ENCODE measurements at regions not wholly inside any gene's neighbourhood (a gene's known extent, or its start where the extent isn't known, plus 50 kb on each side); places are given as distances from the start of the nearest gene placed in this dataset.

DNA sequence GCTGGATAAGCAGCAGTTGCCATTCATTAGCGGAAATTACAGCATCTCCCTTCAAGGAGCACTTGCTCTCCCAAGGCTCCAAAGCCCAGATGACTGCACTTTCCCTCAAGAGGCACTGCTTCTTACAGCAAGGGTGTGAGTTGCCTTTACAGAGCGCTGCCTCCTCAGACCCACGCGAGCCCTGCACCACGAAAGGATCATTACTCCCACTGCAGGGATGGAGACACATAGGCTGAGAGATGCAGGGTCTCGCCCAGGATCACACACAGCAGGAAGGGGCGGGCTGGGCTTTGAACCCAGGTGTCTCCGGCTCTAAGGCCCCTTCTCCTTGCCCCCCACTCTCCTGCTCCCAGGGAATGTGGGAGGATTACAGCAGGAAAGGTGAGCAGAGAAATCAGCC is 405.5 kb downstream of the MATN1 start:
- H3K27ac ChIP-seq (ENCODE audit: low read depth in 1 of 2, low read length in 1 of 2), result no peak overlapping the region
- no peaks in the 10 kb centered on the region for H3K9me3 ChIP-seq (ENCODE audit: control insufficient read depth in 2 of 2, insufficient read depth in 1 of 2, low read length in 1 of 2)
- H3K27me3 ChIP-seq (ENCODE audit: control insufficient read depth in 2 of 2, insufficient read depth in 1 of 2, low read length in 1 of 2), result no peaks in the 10 kb centered on the region
- no peaks in the 10 kb centered on the region for H3K4me1 ChIP-seq (ENCODE audit: control insufficient read depth in 2 of 2, insufficient read depth in 2 of 2, low read length in 2 of 2)
- 81% methylated on average over 8 of the region's 8 CpGs for WGBS
- DNase-seq (ENCODE audit: low read depth in 6 of 9, low spot score in 9 of 9), result no peak
- H3K4me3 ChIP-seq (ENCODE audit: low read length in 2 of 2), result no peak overlapping the region
- H3K36me3 ChIP-seq (ENCODE audit: control insufficient read depth in 2 of 2, insufficient read depth in 2 of 2, low read length in 1 of 2), result no peaks in the 10 kb centered on the region

DNA sequence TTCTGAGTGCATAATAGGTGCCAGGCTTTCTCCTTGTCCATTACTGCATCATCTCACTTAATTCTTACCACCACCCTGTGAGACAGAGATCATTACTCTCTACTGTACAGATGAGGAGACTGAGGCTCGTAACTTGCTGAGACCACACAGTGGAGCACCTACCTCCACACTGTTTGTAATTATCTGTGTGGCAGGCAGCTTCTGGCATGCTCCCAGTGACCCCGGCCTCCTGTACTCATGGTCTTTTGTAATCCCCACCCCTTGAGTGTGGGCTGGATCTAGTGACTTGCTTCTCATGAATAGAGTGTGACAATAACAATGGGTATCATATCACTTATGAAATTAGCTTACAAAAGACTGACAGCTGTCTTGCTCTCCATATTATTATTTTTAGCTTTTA is 407.3 kb downstream of the MATN1 start:
- Histone ChIP-seq H3K4me1 (ENCODE audit: control insufficient read depth in 2 of 2, insufficient read depth in 2 of 2, low read length in 2 of 2) (no peaks in the 10 kb centered on the region), H3K9me3 (ENCODE audit: control insufficient read depth in 2 of 2, insufficient read depth in 1 of 2, low read length in 1 of 2) (no peaks in the 10 kb centered on the region), H3K27me3 (ENCODE audit: control insufficient read depth in 2 of 2, insufficient read depth in 1 of 2, low read length in 1 of 2) (no peaks in the 10 kb centered on the region), H3K4me3 (ENCODE audit: low read length in 2 of 2) (no peak overlapping the region), H3K36me3 (ENCODE audit: control insufficient read depth in 2 of 2, insufficient read depth in 2 of 2, low read length in 1 of 2) (no peaks in the 10 kb centered on the region), H3K27ac (ENCODE audit: low read depth in 1 of 2, low read length in 1 of 2) (no peak overlapping the region)
- DNase-seq (ENCODE audit: low read depth in 6 of 9, low spot score in 9 of 9), result no peak
- 87% methylated on average over 2 of the region's 2 CpGs for WGBS

DNA sequence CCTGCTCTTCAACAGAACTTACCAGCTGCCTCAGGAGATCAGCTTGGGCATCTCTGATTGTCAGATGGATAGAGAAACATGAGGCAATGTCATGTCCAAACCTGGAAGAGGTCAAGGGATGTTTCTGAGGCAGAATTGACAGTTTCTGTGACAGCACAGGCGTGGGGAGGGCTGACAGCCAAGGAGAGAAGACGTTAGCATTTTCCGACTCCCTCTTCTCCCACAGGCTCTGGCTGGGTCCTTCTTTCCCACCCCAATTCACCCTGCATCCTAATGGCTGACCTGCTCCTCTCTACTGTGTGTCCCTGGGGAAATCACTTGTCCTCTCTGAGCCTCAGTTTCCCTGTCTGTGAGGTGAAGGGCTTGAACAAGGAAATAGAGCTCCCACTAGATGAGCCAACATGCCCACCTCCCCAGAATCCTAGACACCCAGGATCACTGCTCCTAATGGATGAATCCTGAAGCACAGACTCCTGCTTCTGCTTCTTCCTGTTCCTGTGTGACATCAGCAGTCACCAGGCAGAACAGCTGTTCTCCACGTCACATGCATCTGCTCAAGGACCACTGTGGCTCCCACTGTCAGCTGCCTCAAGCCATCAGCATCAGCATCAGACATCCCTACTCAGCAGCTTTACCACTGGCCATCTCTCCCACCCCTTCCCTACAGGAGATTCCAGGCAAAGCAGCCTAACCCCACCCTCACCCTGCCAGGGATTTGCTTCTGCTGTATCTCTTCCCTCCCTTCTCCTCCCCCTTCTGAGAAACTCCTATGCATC is 408.0 kb downstream of the MATN1 start:
- 77% methylated on average over 4 of the region's 4 CpGs for WGBS
- H3K4me3 ChIP-seq (ENCODE audit: low read length in 2 of 2), result no peak overlapping the region
- no peak for DNase-seq (ENCODE audit: low read depth in 6 of 9, low spot score in 9 of 9)
- H3K4me1 ChIP-seq (ENCODE audit: control insufficient read depth in 2 of 2, insufficient read depth in 2 of 2, low read length in 2 of 2), result no peaks in the 10 kb centered on the region
- H3K36me3 ChIP-seq (ENCODE audit: control insufficient read depth in 2 of 2, insufficient read depth in 2 of 2, low read length in 1 of 2), result no peaks in the 10 kb centered on the region
- no peaks in the 10 kb centered on the region for H3K27me3 ChIP-seq (ENCODE audit: control insufficient read depth in 2 of 2, insufficient read depth in 1 of 2, low read length in 1 of 2)
- no peak overlapping the region for H3K27ac ChIP-seq (ENCODE audit: low read depth in 1 of 2, low read length in 1 of 2)
- no peaks in the 10 kb centered on the region for H3K9me3 ChIP-seq (ENCODE audit: control insufficient read depth in 2 of 2, insufficient read depth in 1 of 2, low read length in 1 of 2)

DNA sequence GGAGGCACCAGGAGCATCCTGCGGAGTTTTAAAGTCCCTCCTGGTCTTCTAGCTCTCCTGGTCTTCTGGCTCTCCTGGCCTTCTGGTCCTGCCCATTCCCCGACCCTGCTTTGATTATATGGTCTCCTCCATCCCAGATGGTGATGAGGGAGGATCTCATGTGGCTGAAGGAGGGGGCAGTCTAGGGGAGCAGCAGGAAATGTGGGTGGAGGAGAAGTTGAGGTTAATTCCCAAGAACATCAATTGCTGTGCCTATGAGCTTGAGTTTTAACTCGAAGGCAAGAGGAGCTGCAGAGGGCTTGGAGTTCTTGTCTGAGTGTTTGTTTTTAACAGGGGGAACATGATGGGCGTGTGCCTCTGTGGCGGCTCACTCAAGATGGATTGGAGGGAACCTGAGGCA is 408.8 kb downstream of the MATN1 start:
- no peak for DNase-seq (ENCODE audit: low read depth in 6 of 9, low spot score in 9 of 9)
- WGBS, result 74% methylated on average over 5 of the region's 5 CpGs
- no peaks in the 10 kb centered on the region for H3K36me3 ChIP-seq (ENCODE audit: control insufficient read depth in 2 of 2, insufficient read depth in 2 of 2, low read length in 1 of 2)
- no peaks in the 10 kb centered on the region for H3K27me3 ChIP-seq (ENCODE audit: control insufficient read depth in 2 of 2, insufficient read depth in 1 of 2, low read length in 1 of 2)
- H3K4me3 ChIP-seq (ENCODE audit: low read length in 2 of 2), result no peak overlapping the region
- no peaks in the 10 kb centered on the region for H3K4me1 ChIP-seq (ENCODE audit: control insufficient read depth in 2 of 2, insufficient read depth in 2 of 2, low read length in 2 of 2)
- H3K27ac ChIP-seq (ENCODE audit: low read depth in 1 of 2, low read length in 1 of 2), result no peak overlapping the region
- H3K9me3 ChIP-seq (ENCODE audit: control insufficient read depth in 2 of 2, insufficient read depth in 1 of 2, low read length in 1 of 2), result no peaks in the 10 kb centered on the region

DNA sequence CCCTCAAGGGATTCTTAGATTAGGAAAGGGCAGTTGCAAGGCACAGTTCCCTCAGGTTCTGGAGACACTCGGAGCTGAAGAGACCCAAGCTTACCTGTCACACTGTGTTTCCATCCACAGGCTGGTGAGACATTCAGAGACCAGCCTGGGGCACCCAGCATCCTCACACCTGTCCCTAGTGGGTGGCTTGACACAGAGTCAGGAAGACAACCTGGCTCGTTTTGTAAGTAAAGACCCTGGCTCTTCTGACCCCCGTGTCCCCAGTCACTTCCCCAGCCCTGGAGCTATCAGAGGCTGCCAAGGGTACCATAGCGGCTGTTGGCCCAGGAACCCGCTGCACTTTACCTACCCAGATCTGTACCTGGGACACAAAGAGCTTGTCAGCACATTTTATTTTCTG is 409.8 kb downstream of the MATN1 start:
- no peaks in the 10 kb centered on the region for H3K27me3 ChIP-seq (ENCODE audit: control insufficient read depth in 2 of 2, insufficient read depth in 1 of 2, low read length in 1 of 2)
- DNase-seq (ENCODE audit: low read depth in 6 of 9, low spot score in 9 of 9), result no peak
- H3K36me3 ChIP-seq (ENCODE audit: control insufficient read depth in 2 of 2, insufficient read depth in 2 of 2, low read length in 1 of 2), result no peaks in the 10 kb centered on the region
- no peak overlapping the region for H3K4me3 ChIP-seq (ENCODE audit: low read length in 2 of 2)
- no peaks in the 10 kb centered on the region for H3K4me1 ChIP-seq (ENCODE audit: control insufficient read depth in 2 of 2, insufficient read depth in 2 of 2, low read length in 2 of 2)
- no peaks in the 10 kb centered on the region for H3K9me3 ChIP-seq (ENCODE audit: control insufficient read depth in 2 of 2, insufficient read depth in 1 of 2, low read length in 1 of 2)
- H3K27ac ChIP-seq (ENCODE audit: low read depth in 1 of 2, low read length in 1 of 2), result no peak overlapping the region
- WGBS, result 87% methylated on average over 5 of the region's 5 CpGs

DNA sequence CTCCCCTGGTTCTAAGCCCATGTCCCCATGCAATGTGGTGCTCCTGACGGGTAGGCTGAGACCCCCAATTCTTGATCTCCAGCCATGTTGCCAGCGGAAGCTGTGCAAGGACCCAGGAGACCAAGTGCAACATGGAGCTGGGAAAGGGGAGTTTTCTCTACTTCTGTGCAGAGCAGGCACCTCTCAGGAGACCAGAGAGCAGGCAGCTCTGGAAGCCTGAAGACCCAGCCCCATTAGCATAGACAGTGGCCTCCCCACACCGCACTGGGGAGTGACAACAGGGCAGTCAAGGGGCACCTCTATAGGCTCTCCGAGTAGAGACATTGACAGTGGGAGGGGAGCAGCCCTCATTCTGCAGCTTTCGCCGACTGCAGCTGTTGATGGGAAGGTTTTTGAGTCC is 410.2 kb downstream of the MATN1 start:
- H3K36me3 ChIP-seq (ENCODE audit: control insufficient read depth in 2 of 2, insufficient read depth in 2 of 2, low read length in 1 of 2), result no peaks in the 10 kb centered on the region
- no peaks in the 10 kb centered on the region for H3K27me3 ChIP-seq (ENCODE audit: control insufficient read depth in 2 of 2, insufficient read depth in 1 of 2, low read length in 1 of 2)
- H3K9me3 ChIP-seq (ENCODE audit: control insufficient read depth in 2 of 2, insufficient read depth in 1 of 2, low read length in 1 of 2), result no peaks in the 10 kb centered on the region
- WGBS, result 88% methylated on average over 6 of the region's 6 CpGs
- no peak overlapping the region for H3K27ac ChIP-seq (ENCODE audit: low read depth in 1 of 2, low read length in 1 of 2)
- DNase-seq (ENCODE audit: low read depth in 6 of 9, low spot score in 9 of 9), result no peak
- H3K4me3 ChIP-seq (ENCODE audit: low read length in 2 of 2), result no peak overlapping the region
- H3K4me1 ChIP-seq (ENCODE audit: control insufficient read depth in 2 of 2, insufficient read depth in 2 of 2, low read length in 2 of 2), result no peaks in the 10 kb centered on the region

DNA sequence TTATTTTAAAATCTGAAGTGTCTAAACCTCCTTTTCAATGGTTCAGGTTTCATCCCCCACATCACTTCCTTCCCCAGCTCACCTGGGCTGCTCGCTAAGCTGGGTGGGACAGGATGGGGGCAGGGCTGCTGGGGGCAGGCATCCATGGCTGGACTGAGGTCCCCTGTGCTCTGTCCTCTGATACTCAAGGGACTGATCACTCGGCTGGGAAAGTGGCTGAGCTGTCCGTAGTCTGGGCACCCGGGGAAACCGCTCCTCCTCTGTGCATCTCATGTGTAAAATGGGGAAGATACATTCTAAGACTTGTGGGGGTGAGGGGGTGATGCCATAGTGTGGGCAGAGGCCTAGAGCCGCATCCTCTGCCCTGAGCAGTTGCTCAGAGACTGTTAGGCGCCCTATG is 411.2 kb downstream of the MATN1 start:
- H3K4me3 ChIP-seq (ENCODE audit: low read length in 2 of 2), result no peak overlapping the region
- no peak overlapping the region for H3K27ac ChIP-seq (ENCODE audit: low read depth in 1 of 2, low read length in 1 of 2)
- WGBS, result 83% methylated on average over 7 of the region's 7 CpGs
- no peaks in the 10 kb centered on the region for H3K36me3 ChIP-seq (ENCODE audit: control insufficient read depth in 2 of 2, insufficient read depth in 2 of 2, low read length in 1 of 2)
- no peaks in the 10 kb centered on the region for H3K4me1 ChIP-seq (ENCODE audit: control insufficient read depth in 2 of 2, insufficient read depth in 2 of 2, low read length in 2 of 2)
- no peaks in the 10 kb centered on the region for H3K27me3 ChIP-seq (ENCODE audit: control insufficient read depth in 2 of 2, insufficient read depth in 1 of 2, low read length in 1 of 2)
- no peak for DNase-seq (ENCODE audit: low read depth in 6 of 9, low spot score in 9 of 9)
- no peaks in the 10 kb centered on the region for H3K9me3 ChIP-seq (ENCODE audit: control insufficient read depth in 2 of 2, insufficient read depth in 1 of 2, low read length in 1 of 2)

DNA sequence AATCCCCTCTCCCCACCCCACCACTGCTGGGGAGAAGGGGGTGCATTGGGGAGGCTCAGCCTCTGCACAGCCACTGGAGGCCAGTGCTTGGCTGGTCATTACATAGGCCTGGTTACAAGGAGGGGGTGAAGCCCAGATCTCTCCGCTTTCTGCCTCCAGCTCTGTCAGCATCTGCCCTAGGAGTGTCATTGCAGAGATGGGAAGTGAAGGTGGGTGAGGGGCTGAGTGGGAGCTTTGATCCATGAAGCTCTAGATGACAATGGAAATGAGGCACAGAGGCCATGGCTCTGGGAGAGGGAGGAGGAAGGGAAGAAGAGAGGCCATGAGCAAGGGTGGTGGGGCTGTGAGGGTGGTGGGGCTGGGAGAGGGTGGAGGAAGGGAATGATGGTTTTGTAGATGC is 411.6 kb downstream of the MATN1 start:
- Histone ChIP-seq H3K9me3 (ENCODE audit: control insufficient read depth in 2 of 2, insufficient read depth in 1 of 2, low read length in 1 of 2) (no peaks in the 10 kb centered on the region), H3K27me3 (ENCODE audit: control insufficient read depth in 2 of 2, insufficient read depth in 1 of 2, low read length in 1 of 2) (no peaks in the 10 kb centered on the region), H3K4me3 (ENCODE audit: low read length in 2 of 2) (no peak overlapping the region), H3K4me1 (ENCODE audit: control insufficient read depth in 2 of 2, insufficient read depth in 2 of 2, low read length in 2 of 2) (no peaks in the 10 kb centered on the region), H3K27ac (ENCODE audit: low read depth in 1 of 2, low read length in 1 of 2) (no peak overlapping the region), H3K36me3 (ENCODE audit: control insufficient read depth in 2 of 2, insufficient read depth in 2 of 2, low read length in 1 of 2) (no peaks in the 10 kb centered on the region)
- 98% methylated on average over 1 of the region's 1 CpG for WGBS
- no peak for DNase-seq (ENCODE audit: low read depth in 6 of 9, low spot score in 9 of 9)

DNA sequence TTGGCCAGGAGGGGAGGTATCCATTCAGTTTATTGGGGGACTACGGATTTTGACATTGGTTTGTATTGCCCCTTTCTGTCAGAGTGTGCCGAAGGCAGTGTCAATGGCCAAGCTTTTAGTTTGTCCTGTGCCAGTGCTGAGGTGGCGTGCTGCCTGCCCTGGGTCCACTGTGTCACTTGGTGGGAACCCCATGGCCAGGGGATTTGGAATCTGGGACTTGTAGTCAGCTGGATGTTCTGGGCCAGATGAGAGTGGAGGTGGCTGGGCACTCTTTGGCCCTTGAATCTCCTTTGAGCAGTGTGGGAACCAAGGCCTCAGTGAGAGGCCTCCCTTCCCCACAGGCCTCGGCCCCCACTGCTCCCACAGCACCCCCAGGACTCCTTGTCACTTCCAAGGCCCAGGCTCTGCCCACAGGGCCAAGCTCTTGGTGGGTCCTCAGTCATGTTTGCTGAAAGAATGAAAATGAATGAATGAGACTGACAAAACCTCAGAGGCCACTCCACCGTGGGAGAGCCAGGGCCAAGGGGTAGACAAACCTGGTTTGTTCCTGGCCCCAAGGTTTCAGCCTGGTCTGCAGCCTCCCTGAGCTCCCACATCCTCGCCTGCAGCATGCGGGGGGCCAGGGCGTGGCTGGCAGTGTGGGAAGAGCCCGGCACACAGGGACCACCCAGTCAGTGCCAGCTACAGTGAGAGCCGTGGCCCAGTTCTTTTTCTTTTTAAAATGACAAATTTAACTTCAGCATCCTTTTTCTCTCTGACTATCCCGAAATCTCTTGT is 412.2 kb downstream of the MATN1 start:
- Histone ChIP-seq H3K4me3 (ENCODE audit: low read length in 2 of 2) (no peak overlapping the region), H3K27me3 (ENCODE audit: control insufficient read depth in 2 of 2, insufficient read depth in 1 of 2, low read length in 1 of 2) (no peaks in the 10 kb centered on the region), H3K27ac (ENCODE audit: low read depth in 1 of 2, low read length in 1 of 2) (no peak overlapping the region), H3K4me1 (ENCODE audit: control insufficient read depth in 2 of 2, insufficient read depth in 2 of 2, low read length in 2 of 2) (no peaks in the 10 kb centered on the region), H3K9me3 (ENCODE audit: control insufficient read depth in 2 of 2, insufficient read depth in 1 of 2, low read length in 1 of 2) (no peaks in the 10 kb centered on the region), H3K36me3 (ENCODE audit: control insufficient read depth in 2 of 2, insufficient read depth in 2 of 2, low read length in 1 of 2) (no peaks in the 10 kb centered on the region)
- no peak for DNase-seq (ENCODE audit: low read depth in 6 of 9, low spot score in 9 of 9)
- WGBS, result 86% methylated on average over 11 of the region's 11 CpGs
